Duodenal mucosa (tissue), 2 donors: ENCODE measurements at regions not wholly inside any gene's neighbourhood (a gene's known extent, or its start where the extent isn't known, plus 50 kb on each side); places are given as distances from the start of the nearest gene placed in this dataset.

Experiments used
- H3K27ac ChIP-seq: one replicate; pipeline ENCODE4 v1.7.0; 2013; ENCODE audit warnings: low read depth, low read length
- H3K27me3 ChIP-seq, 2 donors: one replicate each; pipeline ENCODE4 v1.7.0; 2013; ENCODE audit warnings: low read length in 2 of 2, control low read depth in 1 of 2; ENCODE audit not compliant: insufficient read depth in 2 of 2, control insufficient read depth in 1 of 2
- H3K36me3 ChIP-seq, 2 donors: one replicate each; pipeline ENCODE4 v1.7.0; 2013; ENCODE audit warnings: low read length in 2 of 2, control low read depth in 1 of 2; ENCODE audit not compliant: insufficient read depth in 2 of 2, control insufficient read depth in 1 of 2
- H3K4me1 ChIP-seq, 2 donors: one replicate each; pipeline ENCODE4 v1.7.0; 2013; ENCODE audit warnings: low read length in 2 of 2, control low read depth in 1 of 2; ENCODE audit not compliant: insufficient read depth in 2 of 2, control insufficient read depth in 1 of 2
- H3K4me3 ChIP-seq, 2 donors: one replicate each; pipeline ENCODE4 v1.7.0; 2013; ENCODE audit warnings: low read length in 2 of 2, low read depth in 1 of 2
- H3K9ac ChIP-seq, 2 donors: one replicate each; pipeline ENCODE4 v1.7.0; 2013; ENCODE audit warnings: low read length in 2 of 2, low read depth in 1 of 2
- H3K9me3 ChIP-seq, 2 donors: one replicate each; pipeline ENCODE4 v1.7.0; 2013; ENCODE audit warnings: low read length in 2 of 2, control low read depth in 1 of 2; ENCODE audit not compliant: control insufficient read depth in 1 of 2

- H3K27ac ChIP-seq: no peak overlapping the region
- H3K27me3 ChIP-seq: peaks cover 4 to 6% of the 10 kb centered on the region in 2 donors
- no peaks in the 10 kb centered on the region for H3K4me1 ChIP-seq
- no peaks in the 10 kb centered on the region for H3K9me3 ChIP-seq
- no peak overlapping the region for H3K4me3 ChIP-seq
- no peaks in the 10 kb centered on the region for H3K36me3 ChIP-seq
- no peak overlapping the region for H3K9ac ChIP-seq
Observed at GRCh38 chr15:77737238-77738037, 104.7 kb upstream of the LINGO1 start.

DNA sequence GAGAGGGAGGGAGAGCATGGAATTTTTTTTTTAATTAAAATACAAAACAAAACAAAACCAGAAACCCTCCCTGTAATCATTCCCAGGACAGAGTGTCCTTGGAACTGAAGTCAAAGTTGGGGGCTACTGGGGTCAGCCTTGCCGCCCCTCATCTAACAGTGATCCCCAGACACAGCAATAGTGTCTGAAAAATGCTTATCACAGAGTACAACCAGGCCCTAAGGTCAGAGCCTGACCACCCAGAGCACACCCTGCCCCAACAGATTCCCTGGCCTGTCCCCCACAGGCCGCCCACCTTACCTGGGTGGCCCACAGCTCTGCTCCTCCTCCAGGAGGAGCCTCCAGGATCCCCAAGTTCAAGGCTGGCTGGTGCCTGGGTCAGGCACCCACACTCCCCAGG is 101.6 kb upstream of the LINGO1 start:
- Histone ChIP-seq H3K9me3 (no peaks in the 10 kb centered on the region), H3K4me3 (no peak overlapping the region), H3K36me3 (no peaks in the 10 kb centered on the region), H3K27ac (no peak overlapping the region), H3K9ac (no peak overlapping the region), H3K27me3 (peaks cover 0 to 5% of the 10 kb centered on the region in 2 donors), H3K4me1 (no peaks in the 10 kb centered on the region)

DNA sequence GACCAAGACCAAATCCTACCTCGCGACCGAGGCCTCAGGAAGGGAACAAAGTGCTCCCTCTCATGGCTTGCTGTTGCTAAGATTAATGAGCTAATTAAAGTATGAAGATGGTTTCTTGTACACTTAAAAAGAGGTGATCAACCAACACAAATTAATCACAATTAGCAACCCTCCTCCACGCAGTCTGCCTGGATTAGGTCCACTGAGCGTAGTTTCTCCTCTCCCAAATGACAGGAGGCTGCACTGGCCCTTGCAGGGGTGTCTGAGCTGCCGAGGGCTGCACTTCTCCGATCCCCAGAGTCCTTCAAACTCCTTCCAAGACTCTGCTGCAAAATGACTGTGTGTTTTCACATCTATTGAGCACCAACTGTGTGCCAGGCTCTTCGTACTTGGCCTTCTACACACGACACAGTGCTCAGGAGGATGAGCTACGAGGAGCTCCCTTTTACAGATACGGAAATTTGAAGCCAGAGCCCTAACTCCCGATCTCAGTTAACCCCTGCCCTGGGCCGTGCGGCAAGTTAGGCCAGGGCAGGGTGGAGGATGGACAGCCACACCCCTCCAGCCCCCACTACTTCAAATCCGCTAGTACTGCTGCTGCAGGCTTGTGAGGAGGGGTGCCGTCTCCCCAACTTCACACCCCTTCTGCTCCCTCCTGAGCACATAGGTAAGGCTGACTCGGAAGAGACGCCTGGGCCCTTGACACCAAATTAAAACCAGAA is 101.0 kb upstream of the LINGO1 start:
- Histone ChIP-seq H3K9me3 (no peaks in the 10 kb centered on the region), H3K27me3 (peaks cover 0 to 5% of the 10 kb centered on the region in 2 donors), H3K36me3 (no peaks in the 10 kb centered on the region), H3K4me3 (no peak overlapping the region), H3K9ac (no peak overlapping the region), H3K4me1 (no peaks in the 10 kb centered on the region), H3K27ac (no peak overlapping the region)

DNA sequence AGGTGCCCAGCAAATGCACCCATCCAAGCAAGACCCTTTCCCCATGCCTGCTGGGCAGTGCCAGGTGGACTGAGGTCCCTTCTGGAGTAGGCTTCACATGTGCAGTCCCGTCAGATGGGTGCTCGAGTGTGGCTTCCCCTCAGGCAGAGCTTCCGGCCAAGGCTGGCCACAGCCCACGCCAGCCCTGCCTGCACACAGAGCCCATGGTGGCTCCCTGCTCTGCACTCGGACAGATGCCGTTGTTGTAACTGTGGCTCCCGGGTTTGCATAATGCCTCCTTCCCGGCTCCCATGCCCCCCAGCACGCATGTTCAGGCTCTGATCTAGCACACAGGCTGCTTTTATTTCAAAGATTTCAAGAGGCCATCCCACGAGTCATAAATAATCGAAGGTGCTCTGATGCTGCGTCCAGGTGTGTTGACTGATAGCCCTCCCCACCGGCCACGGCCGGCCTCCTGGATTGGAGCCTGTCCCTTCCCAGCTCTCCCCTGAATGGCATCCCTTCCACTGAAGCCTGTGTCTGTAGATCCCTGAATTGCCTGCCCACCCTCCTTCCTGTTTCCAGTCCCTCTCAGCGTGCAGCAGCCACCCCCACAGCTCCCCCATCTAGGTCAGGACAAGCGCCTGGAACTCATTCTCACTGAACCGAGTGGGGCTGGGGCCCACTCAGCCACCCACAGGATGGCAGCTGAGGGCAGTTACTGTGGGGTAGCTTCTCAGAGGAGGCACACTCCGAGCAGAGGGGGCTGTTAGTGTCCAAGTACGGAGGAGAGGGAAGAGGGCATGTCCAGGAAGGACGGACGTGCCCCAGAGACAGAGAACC is 100.0 kb upstream of the LINGO1 start:
- no peak overlapping the region for H3K4me3 ChIP-seq
- no peaks in the 10 kb centered on the region for H3K4me1 ChIP-seq
- no peaks in the 10 kb centered on the region for H3K9me3 ChIP-seq
- peaks cover 0 to 5% of the 10 kb centered on the region in 2 donors for H3K27me3 ChIP-seq
- H3K9ac ChIP-seq: no peak overlapping the region
- H3K36me3 ChIP-seq: no peaks in the 10 kb centered on the region
- H3K27ac ChIP-seq: no peak overlapping the region

GRCh38 chr15:77731945-77732344 is 99.2 kb upstream of the LINGO1 start:
- Histone ChIP-seq H3K27ac (no peak overlapping the region), H3K27me3 (peaks cover 0 to 5% of the 10 kb centered on the region in 2 donors), H3K36me3 (no peaks in the 10 kb centered on the region), H3K9me3 (no peaks in the 10 kb centered on the region), H3K4me3 (no peak overlapping the region), H3K4me1 (no peaks in the 10 kb centered on the region), H3K9ac (no peak overlapping the region)

DNA sequence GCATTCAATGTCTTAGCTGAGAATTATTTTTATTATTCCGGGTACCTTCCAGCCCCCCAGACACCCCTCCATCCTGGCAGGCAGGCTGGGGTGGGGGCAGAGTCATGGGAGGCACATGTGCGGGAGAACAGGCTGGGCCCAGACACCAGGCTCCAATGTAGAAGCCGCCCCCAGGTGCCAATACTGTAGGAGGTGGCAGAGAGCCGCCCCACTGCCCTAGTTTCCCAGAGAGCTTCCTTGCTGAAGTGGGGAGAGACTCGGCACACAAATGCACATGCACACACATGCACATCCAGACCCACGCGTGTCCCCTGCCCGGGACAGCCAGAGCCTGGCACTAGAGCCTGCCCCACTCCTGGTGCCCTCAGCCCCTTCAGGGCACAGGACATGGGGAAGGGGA is 98.4 kb upstream of the LINGO1 start:
- Histone ChIP-seq H3K4me1 (no peaks in the 10 kb centered on the region), H3K27ac (no peak overlapping the region), H3K4me3 (no peak overlapping the region), H3K9me3 (no peaks in the 10 kb centered on the region), H3K27me3 (peaks cover 0 to 5% of the 10 kb centered on the region in 2 donors), H3K36me3 (no peaks in the 10 kb centered on the region), H3K9ac (no peak overlapping the region)

- Histone ChIP-seq H3K4me1 (no peaks in the 10 kb centered on the region), H3K9ac (no peak overlapping the region), H3K27me3 (peaks cover 0 to 5% of the 10 kb centered on the region in 2 donors), H3K27ac (no peak overlapping the region), H3K36me3 (no peaks in the 10 kb centered on the region), H3K4me3 (no peak overlapping the region), H3K9me3 (no peaks in the 10 kb centered on the region)
Observed at GRCh38 chr15:77727635-77728304, 95.1 kb upstream of the LINGO1 start.

DNA sequence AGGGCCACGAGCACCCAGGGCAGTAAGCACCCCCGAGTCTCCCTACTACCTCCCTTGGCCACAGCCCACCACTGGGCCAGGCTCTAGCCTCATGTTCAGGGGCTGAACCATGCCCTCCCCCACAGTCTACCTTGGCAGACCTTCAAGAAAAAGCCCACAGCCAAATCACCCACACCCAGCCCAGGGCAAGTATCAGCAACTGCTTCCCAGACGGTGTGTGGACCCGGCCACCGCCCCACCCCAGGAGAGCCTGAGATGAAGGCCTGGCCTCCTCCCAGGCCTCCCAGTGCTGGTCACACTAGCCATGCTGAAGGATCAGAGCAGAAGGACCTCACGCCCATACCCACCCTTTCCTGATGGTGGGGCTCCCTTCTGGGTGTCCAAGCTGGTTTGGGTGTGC is 92.0 kb upstream of the LINGO1 start:
- H3K9me3 ChIP-seq: no peaks in the 10 kb centered on the region
- no peak overlapping the region for H3K27ac ChIP-seq
- peaks cover 0 to 8% of the 10 kb centered on the region in 2 donors for H3K27me3 ChIP-seq
- no peaks in the 10 kb centered on the region for H3K4me1 ChIP-seq
- H3K4me3 ChIP-seq: no peak overlapping the region
- H3K9ac ChIP-seq: no peak overlapping the region
- no peaks in the 10 kb centered on the region for H3K36me3 ChIP-seq

GRCh38 chr15:77723756-77724155 is 91.0 kb upstream of the LINGO1 start:
- H3K9ac ChIP-seq: no peak overlapping the region
- no peaks in the 10 kb centered on the region for H3K36me3 ChIP-seq
- peaks cover 0 to 10% of the 10 kb centered on the region in 2 donors for H3K27me3 ChIP-seq
- no peaks in the 10 kb centered on the region for H3K4me1 ChIP-seq
- no peaks in the 10 kb centered on the region for H3K9me3 ChIP-seq
- H3K4me3 ChIP-seq: no peak overlapping the region
- H3K27ac ChIP-seq: no peak overlapping the region
